HepG2 (cell line): ENCODE measurements at regions not wholly inside any gene's neighbourhood (a gene's known extent, or its start where the extent isn't known, plus 50 kb on each side); places are given as distances from the start of the nearest gene placed in this dataset.

Experiments
- CBFB ChIP-seq: sonication (generic); formaldehyde crosslinking; IDR thresholded peaks from 2 replicates; pipeline ENCODE4 v1.4.0; 2020; ENCODE audit warnings: missing genetic modification reagents
- DBP ChIP-seq: sonication (generic); formaldehyde crosslinking; IDR thresholded peaks from 2 replicates; pipeline ENCODE4 v1.4.0; 2020; ENCODE audit warnings: missing genetic modification reagents; ENCODE audit errors: not compliant biosample characterization
- MAFF ChIP-seq: IDR thresholded peaks from 2 replicates; pipeline ENCODE4 v1.6.1; 2011; ENCODE audit warnings: low read depth, low read length, improper control_type of control experiment
- MXD3 ChIP-seq: IDR thresholded peaks from 2 replicates; pipeline ENCODE4 v1.6.1; 2016; ENCODE audit warnings: mild to moderate bottlenecking, missing biosample characterization, missing genetic modification reagents
- PRDM10 ChIP-seq: sonication (generic); formaldehyde crosslinking; IDR thresholded peaks from 2 replicates; pipeline ENCODE4 v1.4.0; 2020; ENCODE audit warnings: low read depth, missing genetic modification reagents
- PRDM15 ChIP-seq: sonication (generic); formaldehyde crosslinking; IDR thresholded peaks from 2 replicates; pipeline ENCODE4 v1.4.0; 2020; ENCODE audit warnings: missing genetic modification reagents
- RXRA ChIP-seq: sonication (generic); formaldehyde crosslinking; IDR thresholded peaks from 2 replicates; pipeline ENCODE4 v1.5.1; 2020; ENCODE audit warnings: missing genetic modification reagents
- USF2 ChIP-seq, 2 experiments: sonication (generic) in 1 of 2; formaldehyde crosslinking in 1 of 2; IDR thresholded peaks; 2 replicates each; pipeline versions ENCODE4 v1.5.1 to v1.6.1; 2011 to 2020; ENCODE audit warnings: borderline replicate concordance in 1 of 2, low read depth in 1 of 2, low read length in 1 of 2, mild to moderate bottlenecking in 1 of 2, missing genetic modification reagents in 1 of 2, moderate library complexity in 1 of 2
- ZNF143 ChIP-seq: sonication (generic); formaldehyde crosslinking; IDR thresholded peaks from 2 replicates; pipeline ENCODE4 v1.4.0; 2020; ENCODE audit warnings: missing genetic modification reagents

GRCh38 chr7:49333180-49333881 is 409.0 kb downstream of the CDC14C start (continued):
- TF ChIP-seq USF2 (IDR thresholded peaks at IDR 0.05; ENCODE audit: low read depth, low read length) (no peak), USF2 (CRISPR knock-in tag; IDR thresholded peaks at IDR 0.05; ENCODE audit: borderline replicate concordance) (no peak), DBP (CRISPR knock-in tag) (no peak), MAFF (no peak), PRDM10 (CRISPR knock-in tag) (no peak), MXD3 (no peak), RXRA (no peak), ZNF143 (CRISPR knock-in tag) (no peak), PRDM15 (CRISPR knock-in tag) (no peak), CBFB (no peak)
